IMR-90 (cell line): ENCODE measurements at regions not wholly inside any gene's neighbourhood (a gene's known extent, or its start where the extent isn't known, plus 50 kb on each side); places are given as distances from the start of the nearest gene placed in this dataset.

ENCODE experiments used
- ATAC-seq: fragments of 200-7000 bp; cut with Tn5 transposase; 2 replicates; pipeline ENCODE4 v1.9.1; 2020; ENCODE audit warnings: low read depth, mild to moderate bottlenecking, moderate library complexity
- BruUV-seq: library from RNA; stranded (reverse); fragments of 400-500 nt; replicated peaks from 2 replicates; lab custom pipeline; 2021; lab: Mats Ljungman, UMichigan
- CTCF ChIA-PET: fragments of 300-600 bp; formaldehyde crosslinking; extraction: SDS; loops from one replicate; lab custom pipeline; 2021; ENCODE audit warnings: antibody characterized with exemption; lab: Yijun Ruan, JAX
- POLR2A ChIA-PET: fragments of 300-600 bp; sonication (Branson Sonifier 250); formaldehyde crosslinking; loops from one replicate; lab custom pipeline; 2022; ENCODE audit warnings: antibody characterized with exemption; ENCODE audit not compliant: unreplicated experiment; lab: Charles Lee
- DNase-seq: peaks from one replicate; pipeline ENCODE4 v3.0.0; 2013
- H2AFZ ChIP-seq: replicated peaks from 2 replicates; pipeline ENCODE3; 2013; ENCODE audit warnings: low read length, mild to moderate bottlenecking; ENCODE audit not compliant: poor library complexity
- H2AK5ac ChIP-seq: 2 replicates; pipeline ENCODE4 v1.6.1; 2013; ENCODE audit warnings: low read depth, low read length, inconsistent platforms
- H2AK9ac ChIP-seq: replicated peaks from 2 replicates; pipeline ENCODE3; 2013; ENCODE audit warnings: mild to moderate bottlenecking, low read depth, low read length, moderate library complexity; ENCODE audit not compliant: poor library complexity
- H2BK120ac ChIP-seq: 2 replicates; pipeline ENCODE4 v1.6.1; 2013; ENCODE audit warnings: low read depth, low read length, inconsistent platforms
- H2BK15ac ChIP-seq: 3 replicates; pipeline ENCODE4 v1.6.1; 2013; ENCODE audit warnings: low read depth, low read length, inconsistent platforms
- H2BK20ac ChIP-seq: 2 replicates; pipeline ENCODE4 v1.6.1; 2013; ENCODE audit warnings: low read depth, mild to moderate bottlenecking, inconsistent platforms, low read length, moderate library complexity
- H2BK5ac ChIP-seq: 2 replicates; pipeline ENCODE4 v1.6.1; 2013; ENCODE audit warnings: mild to moderate bottlenecking, low read depth, low read length, inconsistent platforms; ENCODE audit not compliant: poor library complexity, severe bottlenecking
- H3K14ac ChIP-seq: replicated peaks from 2 replicates; pipeline ENCODE4 v1.6.1; 2013; ENCODE audit warnings: low read depth, low read length, inconsistent platforms
- H3K18ac ChIP-seq: 2 replicates; pipeline ENCODE4 v1.6.1; 2013; ENCODE audit warnings: low read depth, low read length, control low read depth
- H3K23ac ChIP-seq: 2 replicates; pipeline ENCODE4 v1.6.1; 2013; ENCODE audit warnings: low read depth, low read length, inconsistent platforms
- H3K27ac ChIP-seq: 2 replicates; pipeline ENCODE4 v1.5.1; 2013; ENCODE audit warnings: mild to moderate bottlenecking, control low read depth, low read length; ENCODE audit not compliant: insufficient read depth
- H3K27me3 ChIP-seq: 2 replicates; pipeline ENCODE4 v1.6.1; 2013; ENCODE audit warnings: low read length; ENCODE audit not compliant: control insufficient read depth, insufficient read depth
- H3K36me3 ChIP-seq: 2 replicates; pipeline ENCODE4 v1.6.1; 2013; ENCODE audit warnings: low read length, mixed read lengths; ENCODE audit not compliant: control insufficient read depth, insufficient read depth
- H3K4ac ChIP-seq: 2 replicates; pipeline ENCODE4 v1.6.1; 2013; ENCODE audit warnings: low read depth, low read length, inconsistent platforms
- H3K4me1 ChIP-seq: 2 replicates; pipeline ENCODE4 v1.6.1; 2013; ENCODE audit warnings: low read length, mixed read lengths; ENCODE audit not compliant: control insufficient read depth, insufficient read depth
- H3K4me2 ChIP-seq: 2 replicates; pipeline ENCODE4 v1.6.1; 2013; ENCODE audit warnings: low read depth, mild to moderate bottlenecking, control low read depth, low read length, moderate library complexity
- H3K4me3 ChIP-seq: 2 replicates; pipeline ENCODE4 v1.5.1; 2013; ENCODE audit warnings: low read depth, mild to moderate bottlenecking, control low read depth, low read length, moderate library complexity; ENCODE audit not compliant: insufficient read depth
- H3K56ac ChIP-seq: 2 replicates; pipeline ENCODE4 v1.6.1; 2013; ENCODE audit warnings: low read length, inconsistent platforms; ENCODE audit not compliant: insufficient read depth; ENCODE audit errors: extremely low read depth
- H3K79me1 ChIP-seq, 2 experiments: 2 replicates each; pipeline ENCODE4 v1.6.1; 2013; ENCODE audit warnings: low read length in 2 of 2, inconsistent platforms in 1 of 2, low read depth in 1 of 2
- H3K9ac ChIP-seq: 2 replicates; pipeline ENCODE4 v1.6.1; 2013; ENCODE audit warnings: low read depth, low read length, control low read depth
- H3K9me1 ChIP-seq: 2 replicates; pipeline ENCODE4 v1.6.1; 2013; ENCODE audit warnings: low read length, inconsistent platforms; ENCODE audit not compliant: insufficient read depth
- H3K9me3 ChIP-seq: 2 replicates; pipeline ENCODE4 v1.6.1; 2013; ENCODE audit warnings: low read length; ENCODE audit not compliant: control insufficient read depth, insufficient read depth
- H4K20me1 ChIP-seq: 2 replicates; pipeline ENCODE4 v1.6.1; 2013; ENCODE audit warnings: low read length, inconsistent platforms; ENCODE audit not compliant: insufficient read depth
- H4K5ac ChIP-seq: 2 replicates; pipeline ENCODE4 v1.6.1; 2013; ENCODE audit warnings: mild to moderate bottlenecking, low read depth, low read length, control low read depth
- H4K8ac ChIP-seq, 2 experiments: 2 replicates each; pipeline ENCODE4 v1.6.1; 2013; ENCODE audit warnings: low read depth in 2 of 2, low read length in 2 of 2, control low read depth in 1 of 2, inconsistent platforms in 1 of 2
- H4K91ac ChIP-seq: 2 replicates; pipeline ENCODE4 v1.6.1; 2013; ENCODE audit warnings: low read depth, low read length, inconsistent platforms; ENCODE audit not compliant: insufficient read depth
- FOS ChIP-seq: fragments of 150-350 bp; IDR thresholded peaks from 2 replicates; pipeline ENCODE4 v1.6.1; 2016; ENCODE audit warnings: low read depth, low read length
- MAFK ChIP-seq: IDR thresholded peaks from 2 replicates; pipeline ENCODE4 v1.6.1; 2012; ENCODE audit warnings: low read depth, low read length, improper control_type of control experiment
- MXI1 ChIP-seq: IDR thresholded peaks from 2 replicates; pipeline ENCODE4 v1.6.1; 2012; ENCODE audit warnings: low read depth, mild to moderate bottlenecking, low read length, moderate library complexity, borderline replicate concordance
- RAD21 ChIP-seq: IDR thresholded peaks from 2 replicates; pipeline ENCODE4 v1.6.1; 2012; ENCODE audit warnings: low read length, improper control_type of control experiment
- SMC3 ChIP-seq: fragments of 150-350 bp; IDR thresholded peaks from 2 replicates; pipeline ENCODE4 v1.6.1; 2016; ENCODE audit warnings: low read depth, mild to moderate bottlenecking, antibody characterized with exemption, low read length, moderate library complexity
- WGBS, 2 experiments: methylation state at CpG; one replicate each; pipeline versions ENCODE4 v1.1.5 to v1.1.7; 2013; ENCODE audit warnings: missing lambda C conversion rate in 2 of 2; ENCODE audit not compliant: insufficient read length in 1 of 2; ENCODE audit errors: extremely low coverage in 2 of 2; 5-methylcytosine and 5-hydroxymethylcytosine counted together
- dilution Hi-C: fragments of 300-500 bp; cut with HindIII; formaldehyde crosslinking; loops from one replicate; pipeline ENCODE4 v1.14.3; 2018; ENCODE audit warnings: low sequenced_read_pairs; ENCODE audit not compliant: unreplicated experiment
- in situ Hi-C: fragments of 300-500 bp; cut with MboI; formaldehyde crosslinking; loops from 3 replicates; pipeline ENCODE4 v1.14.3; 2019; ENCODE audit warnings: low sequenced_read_pairs, inconsistent platforms, mixed read lengths
- intact Hi-C: fragments of 100-400 bp; cut with micrococcal nuclease; formaldehyde crosslinking; loops from 2 replicates; pipeline ENCODE4 v1.10.0; 2022
- TF ChIP-seq, protein P1 (sequence below): conservative IDR thresholded peaks from 2 replicates; pipeline ENCODE4 v1.5.1; 2012; ENCODE audit warnings: mild to moderate bottlenecking, low read depth, low read length, improper control_type of control experiment
- TF ChIP-seq, protein P2 (sequence below): fragments of 150-350 bp; IDR thresholded peaks from 2 replicates; pipeline ENCODE4 v1.6.1; 2016; ENCODE audit warnings: low read depth, mild to moderate bottlenecking, low read length, moderate library complexity, borderline replicate concordance

DNA sequence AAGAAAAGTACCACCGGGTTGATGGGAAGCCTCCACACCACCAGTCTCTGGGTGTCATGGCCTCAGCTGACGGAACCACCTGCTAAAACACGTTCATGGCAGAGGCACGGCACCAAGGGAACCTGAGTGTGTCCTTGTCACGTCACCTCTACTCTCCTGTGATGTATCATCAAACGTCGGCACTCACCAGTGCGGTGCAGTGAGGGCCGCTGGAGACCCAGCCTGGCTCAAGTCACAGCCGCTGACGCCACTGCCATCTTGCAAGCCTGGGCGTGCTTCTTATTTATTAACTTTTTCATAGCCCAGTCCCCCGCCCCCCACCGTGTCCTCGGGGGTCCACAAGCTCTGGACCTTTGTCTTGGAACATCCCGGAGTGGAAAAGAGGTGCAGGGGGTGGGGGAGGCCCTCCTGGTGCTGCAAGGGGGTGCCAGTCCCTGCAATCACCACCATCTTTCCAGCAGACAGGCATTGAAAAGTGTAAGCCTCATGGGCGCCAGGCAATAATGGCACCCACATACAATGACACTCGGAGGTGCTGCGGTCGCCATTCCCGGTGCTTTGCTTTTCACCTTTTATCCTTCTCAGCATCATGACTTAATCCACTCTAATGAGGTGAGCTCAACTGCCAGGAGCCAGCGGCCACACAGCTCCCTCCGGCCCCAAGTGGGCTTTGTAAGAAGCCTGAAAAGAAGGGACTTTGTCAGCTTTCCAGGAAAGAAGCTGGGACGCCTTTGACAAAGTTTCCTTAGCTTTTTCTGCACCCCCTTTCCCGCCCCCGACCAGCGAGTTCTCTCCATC, 202.3 kb upstream of the IRX1 start:
- dilution Hi-C loops: no loop called here
- no peak overlapping the region for H2AK9ac ChIP-seq
- H2AK5ac ChIP-seq: no peak overlapping the region
- no peak overlapping the region for H2BK120ac ChIP-seq
- H3K4me2 ChIP-seq: no peak overlapping the region
- intact Hi-C loops: no loop called here
- ChIA-PET CTCF (no interaction called here), POLR2A (no interaction called here)
- H3K14ac ChIP-seq: no peak overlapping the region
- BruUV-seq: no TSS peak
- H2BK15ac ChIP-seq: no peak overlapping the region
- H3K36me3 ChIP-seq: no peaks in the 10 kb centered on the region
- H2BK20ac ChIP-seq: no peak overlapping the region
- H3K79me1 ChIP-seq: no peaks in the 10 kb centered on the region
- no peak overlapping the region for H3K9ac ChIP-seq
- H4K5ac ChIP-seq: no peak overlapping the region
- no peak overlapping the region for H4K91ac ChIP-seq
- H3K56ac ChIP-seq: no peak overlapping the region
- H2AFZ ChIP-seq: no peak overlapping the region
- no peak overlapping the region for H3K4me3 ChIP-seq
- 44% methylated on average over 8 of the region's 27 CpGs; no CpG with 5 or more reads in 1 of the 2 experiments for WGBS, 2 experiments
- H3K4me1 ChIP-seq: no peaks in the 10 kb centered on the region
- no peak overlapping the region for H2BK5ac ChIP-seq
- H3K18ac ChIP-seq: no peak overlapping the region
- H4K8ac ChIP-seq: no peak overlapping the region
- H3K27me3 ChIP-seq: no peaks in the 10 kb centered on the region
- H3K9me1 ChIP-seq: no peaks in the 10 kb centered on the region
- no peak overlapping the region for H3K27ac ChIP-seq
- H3K23ac ChIP-seq: no peak overlapping the region
- ATAC-seq (no peak), DNase-seq (no peak)
- in situ Hi-C loops: no loop called here
- H4K20me1 ChIP-seq: no peaks in the 10 kb centered on the region
- TF ChIP-seq, protein P1, sequence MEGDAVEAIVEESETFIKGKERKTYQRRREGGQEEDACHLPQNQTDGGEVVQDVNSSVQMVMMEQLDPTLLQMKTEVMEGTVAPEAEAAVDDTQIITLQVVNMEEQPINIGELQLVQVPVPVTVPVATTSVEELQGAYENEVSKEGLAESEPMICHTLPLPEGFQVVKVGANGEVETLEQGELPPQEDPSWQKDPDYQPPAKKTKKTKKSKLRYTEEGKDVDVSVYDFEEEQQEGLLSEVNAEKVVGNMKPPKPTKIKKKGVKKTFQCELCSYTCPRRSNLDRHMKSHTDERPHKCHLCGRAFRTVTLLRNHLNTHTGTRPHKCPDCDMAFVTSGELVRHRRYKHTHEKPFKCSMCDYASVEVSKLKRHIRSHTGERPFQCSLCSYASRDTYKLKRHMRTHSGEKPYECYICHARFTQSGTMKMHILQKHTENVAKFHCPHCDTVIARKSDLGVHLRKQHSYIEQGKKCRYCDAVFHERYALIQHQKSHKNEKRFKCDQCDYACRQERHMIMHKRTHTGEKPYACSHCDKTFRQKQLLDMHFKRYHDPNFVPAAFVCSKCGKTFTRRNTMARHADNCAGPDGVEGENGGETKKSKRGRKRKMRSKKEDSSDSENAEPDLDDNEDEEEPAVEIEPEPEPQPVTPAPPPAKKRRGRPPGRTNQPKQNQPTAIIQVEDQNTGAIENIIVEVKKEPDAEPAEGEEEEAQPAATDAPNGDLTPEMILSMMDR: no peak
- TF ChIP-seq SMC3 (no peak), MAFK (no peak), FOS (no peak), MXI1 (no peak), RAD21 (no peak)
- TF ChIP-seq, protein P2, sequence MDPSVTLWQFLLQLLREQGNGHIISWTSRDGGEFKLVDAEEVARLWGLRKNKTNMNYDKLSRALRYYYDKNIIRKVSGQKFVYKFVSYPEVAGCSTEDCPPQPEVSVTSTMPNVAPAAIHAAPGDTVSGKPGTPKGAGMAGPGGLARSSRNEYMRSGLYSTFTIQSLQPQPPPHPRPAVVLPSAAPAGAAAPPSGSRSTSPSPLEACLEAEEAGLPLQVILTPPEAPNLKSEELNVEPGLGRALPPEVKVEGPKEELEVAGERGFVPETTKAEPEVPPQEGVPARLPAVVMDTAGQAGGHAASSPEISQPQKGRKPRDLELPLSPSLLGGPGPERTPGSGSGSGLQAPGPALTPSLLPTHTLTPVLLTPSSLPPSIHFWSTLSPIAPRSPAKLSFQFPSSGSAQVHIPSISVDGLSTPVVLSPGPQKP: no peak
- peaks cover 34% of the 10 kb centered on the region for H3K9me3 ChIP-seq
- no peak overlapping the region for H3K4ac ChIP-seq
